PC-9 (cell line): ENCODE measurements at regions not wholly inside any gene's neighbourhood (a gene's known extent, or its start where the extent isn't known, plus 50 kb on each side); places are given as distances from the start of the nearest gene placed in this dataset.

ENCODE experiments used
- EZH2 ChIP-seq: fragments of 200-600 bp; sonication (generic); IDR thresholded peaks from 2 replicates; pipeline ENCODE4 v1.8.0; 2017; ENCODE audit warnings: antibody characterized with exemption, low read depth
- TF ChIP-seq, protein P1 (sequence below): fragments of 200-600 bp; sonication (generic); conservative IDR thresholded peaks from 2 replicates; pipeline ENCODE4 v1.6.1; 2017; ENCODE audit warnings: mixed run types, antibody characterized with exemption, mild to moderate bottlenecking, moderate library complexity

DNA sequence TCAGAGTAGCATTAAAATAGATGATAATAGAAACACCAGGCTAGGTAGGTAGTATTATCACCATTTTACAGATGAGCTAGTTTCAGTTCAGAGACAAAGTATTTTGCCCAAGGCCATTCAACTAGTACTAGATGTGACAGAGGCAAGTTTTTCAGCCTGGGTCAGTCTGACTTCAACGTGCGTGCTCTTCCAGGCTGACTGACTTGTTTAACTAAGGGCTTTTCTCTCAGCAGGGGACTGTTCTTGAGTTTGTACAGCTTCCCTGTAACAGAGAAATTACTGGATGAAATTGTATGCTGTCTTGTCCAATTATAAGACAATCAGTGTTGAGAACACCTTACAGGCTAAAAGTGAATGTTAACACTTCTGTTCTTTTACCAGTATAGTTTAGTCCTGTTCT lies 333.5 kb upstream of the MAN1A1 start:
- TF ChIP-seq EZH2, result no peak
- TF ChIP-seq, protein P1, sequence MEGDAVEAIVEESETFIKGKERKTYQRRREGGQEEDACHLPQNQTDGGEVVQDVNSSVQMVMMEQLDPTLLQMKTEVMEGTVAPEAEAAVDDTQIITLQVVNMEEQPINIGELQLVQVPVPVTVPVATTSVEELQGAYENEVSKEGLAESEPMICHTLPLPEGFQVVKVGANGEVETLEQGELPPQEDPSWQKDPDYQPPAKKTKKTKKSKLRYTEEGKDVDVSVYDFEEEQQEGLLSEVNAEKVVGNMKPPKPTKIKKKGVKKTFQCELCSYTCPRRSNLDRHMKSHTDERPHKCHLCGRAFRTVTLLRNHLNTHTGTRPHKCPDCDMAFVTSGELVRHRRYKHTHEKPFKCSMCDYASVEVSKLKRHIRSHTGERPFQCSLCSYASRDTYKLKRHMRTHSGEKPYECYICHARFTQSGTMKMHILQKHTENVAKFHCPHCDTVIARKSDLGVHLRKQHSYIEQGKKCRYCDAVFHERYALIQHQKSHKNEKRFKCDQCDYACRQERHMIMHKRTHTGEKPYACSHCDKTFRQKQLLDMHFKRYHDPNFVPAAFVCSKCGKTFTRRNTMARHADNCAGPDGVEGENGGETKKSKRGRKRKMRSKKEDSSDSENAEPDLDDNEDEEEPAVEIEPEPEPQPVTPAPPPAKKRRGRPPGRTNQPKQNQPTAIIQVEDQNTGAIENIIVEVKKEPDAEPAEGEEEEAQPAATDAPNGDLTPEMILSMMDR, result no peak
